HG03066 (cell line): ENCODE measurements at regions not wholly inside any gene's neighbourhood (a gene's known extent, or its start where the extent isn't known, plus 50 kb on each side); places are given as distances from the start of the nearest gene placed in this dataset.
"Not testable (repeated sequence)": the region's sequence is repeated elsewhere in the genome, so short reads cannot be mapped to it uniquely, and the experiment has no call there.

ENCODE experiments used
- ATAC-seq: cut with Tn5 transposase; IDR thresholded peaks from one replicate; pipeline ENCODE4 v1.9.1; 2021; ENCODE audit warnings: low read depth; ENCODE audit not compliant: unreplicated experiment

GRCh38 chr7:130789436-130789835 is 55.4 kb upstream of the KLF14 start:
- ATAC-seq: no peak

- ATAC-seq: no peak
Measured at GRCh38 chr7:130791746-130792145, 57.7 kb upstream of the KLF14 start.

GRCh38 chr7:130793855-130794618 is 60.0 kb upstream of the KLF14 start:
- no peak for ATAC-seq

- no peak for ATAC-seq
Measured at GRCh38 chr7:130794619-130794922, 60.6 kb upstream of the KLF14 start.

GRCh38 chr7:130796425-130796824 is 62.4 kb upstream of the KLF14 start:
- ATAC-seq: not testable (repeated sequence)

- no peak for ATAC-seq
Measured at GRCh38 chr7:130803127-130803526, 69.1 kb upstream of the KLF14 start.

GRCh38 chr7:130804220-130804619 is 70.2 kb upstream of the KLF14 start:
- no peak for ATAC-seq

- not testable (repeated sequence) for ATAC-seq
Measured at GRCh38 chr7:130812819-130813218, 78.8 kb upstream of the KLF14 start.

- ATAC-seq: no peak
Measured at GRCh38 chr7:130814778-130815335, 80.8 kb upstream of the KLF14 start.

GRCh38 chr7:130818056-130818455 is 84.0 kb upstream of the KLF14 start:
- no peak for ATAC-seq

GRCh38 chr7:130821864-130822263 is 87.9 kb upstream of the KLF14 start:
- no peak for ATAC-seq

GRCh38 chr7:130822642-130823041 is 88.6 kb upstream of the KLF14 start:
- ATAC-seq: no peak

- no peak for ATAC-seq
Measured at GRCh38 chr7:130823060-130823459, 89.1 kb upstream of the KLF14 start.

- no peak for ATAC-seq
Measured at GRCh38 chr7:130825819-130826218, 91.8 kb upstream of the KLF14 start.

- ATAC-seq: no peak
Measured at GRCh38 chr7:130829415-130829814, 95.4 kb upstream of the KLF14 start.

GRCh38 chr7:130831322-130831721 is 97.3 kb upstream of the KLF14 start:
- no peak for ATAC-seq

GRCh38 chr7:130831817-130832481 is 97.9 kb upstream of the KLF14 start:
- no peak for ATAC-seq

GRCh38 chr7:130838738-130839137 is 104.7 kb upstream of the KLF14 start:
- no peak for ATAC-seq

GRCh38 chr7:130840599-130840998 is 106.6 kb upstream of the KLF14 start:
- no peak for ATAC-seq

- ATAC-seq: no peak
Measured at GRCh38 chr7:130841416-130841815, 107.4 kb upstream of the KLF14 start.

GRCh38 chr7:130843703-130844102 is 109.7 kb upstream of the KLF14 start:
- no peak for ATAC-seq
